Activated B cell treated with CpG ODN at 0.5 μM for 24 hours (primary cell): ENCODE measurements at regions not wholly inside any gene's neighbourhood (a gene's known extent, or its start where the extent isn't known, plus 50 kb on each side); places are given as distances from the start of the nearest gene placed in this dataset.

Source experiments
- ATAC-seq: fragments of 200-7000 bp; cut with Tn5 transposase; one replicate; pipeline ENCODE4 v1.10.0; 2021; ENCODE audit warnings: low read depth, mild to moderate bottlenecking, moderate library complexity
- CTCF ChIA-PET: fragments of 350-600 bp; sonication (Branson Sonifier 250); formaldehyde crosslinking; loops from one replicate; lab custom pipeline; 2021; ENCODE audit warnings: antibody characterized with exemption; lab: Charles Lee
- POLR2A ChIA-PET: fragments of 350-600 bp; sonication (Branson Sonifier 250); formaldehyde crosslinking; loops from one replicate; lab custom pipeline; 2021; ENCODE audit warnings: antibody characterized with exemption; lab: Charles Lee
- DNase-seq: peaks from one replicate; pipeline ENCODE4 v3.0.0; 2022
- H3K27ac Mint-ChIP-seq: one replicate; pipeline ENCODE4 v1.8.0; 2020; ENCODE audit warnings: mixed read lengths
- H3K27me3 Mint-ChIP-seq: one replicate; pipeline ENCODE4 v1.8.0; 2021; ENCODE audit warnings: mixed read lengths
- H3K36me3 Mint-ChIP-seq: one replicate; pipeline ENCODE4 v1.8.0; 2021; ENCODE audit warnings: low read depth, mixed read lengths
- H3K4me1 Mint-ChIP-seq: one replicate; pipeline ENCODE4 v1.8.0; 2021; ENCODE audit warnings: mixed read lengths
- H3K4me3 Mint-ChIP-seq: one replicate; pipeline ENCODE4 v1.8.0; 2020; ENCODE audit warnings: mild to moderate bottlenecking, mixed read lengths
- H3K9me3 Mint-ChIP-seq: one replicate; pipeline ENCODE4 v1.8.0; 2020; ENCODE audit warnings: mixed read lengths
- intact Hi-C: fragments of 100-400 bp; cut with micrococcal nuclease; formaldehyde crosslinking; loops from one replicate; pipeline ENCODE4 v1.15.1; 2024
- TF ChIP-seq, protein P1 (sequence below): fragments of 200-600 bp; IDR thresholded peaks from one replicate; pipeline ENCODE4 v1.8.0; 2022; ENCODE audit warnings: antibody characterized with exemption, mild to moderate bottlenecking

DNA sequence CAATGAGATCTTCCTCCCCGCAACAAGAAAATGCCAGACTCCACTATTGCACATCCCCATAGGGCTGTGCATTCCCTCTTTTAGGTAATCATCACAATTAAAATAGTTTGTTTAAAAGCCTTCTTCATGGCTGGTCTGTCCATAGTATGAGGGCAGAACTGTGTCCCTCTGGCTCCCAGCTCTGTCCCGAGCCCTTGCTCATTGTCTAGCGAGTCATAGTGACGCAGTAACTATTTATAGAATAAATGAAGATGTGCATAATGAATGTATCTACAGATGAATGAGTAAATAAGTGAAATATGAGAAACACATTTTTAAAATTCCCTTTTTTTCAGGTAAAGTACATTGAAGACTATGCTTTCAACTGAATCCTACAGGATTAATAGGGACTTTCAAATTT, 128.4 kb upstream of the TMC3 start:
- no peaks in the 10 kb centered on the region for H3K9me3 Mint-ChIP-seq
- no peak overlapping the region for H3K4me3 Mint-ChIP-seq
- no peaks in the 10 kb centered on the region for H3K36me3 Mint-ChIP-seq
- ATAC-seq (no peak), DNase-seq (no peak)
- intact Hi-C loops: no loop called here
- no peaks in the 10 kb centered on the region for H3K27me3 Mint-ChIP-seq
- ChIA-PET POLR2A (no interaction called here), CTCF (no interaction called here)
- no peaks in the 10 kb centered on the region for H3K4me1 Mint-ChIP-seq
- TF ChIP-seq, protein P1, sequence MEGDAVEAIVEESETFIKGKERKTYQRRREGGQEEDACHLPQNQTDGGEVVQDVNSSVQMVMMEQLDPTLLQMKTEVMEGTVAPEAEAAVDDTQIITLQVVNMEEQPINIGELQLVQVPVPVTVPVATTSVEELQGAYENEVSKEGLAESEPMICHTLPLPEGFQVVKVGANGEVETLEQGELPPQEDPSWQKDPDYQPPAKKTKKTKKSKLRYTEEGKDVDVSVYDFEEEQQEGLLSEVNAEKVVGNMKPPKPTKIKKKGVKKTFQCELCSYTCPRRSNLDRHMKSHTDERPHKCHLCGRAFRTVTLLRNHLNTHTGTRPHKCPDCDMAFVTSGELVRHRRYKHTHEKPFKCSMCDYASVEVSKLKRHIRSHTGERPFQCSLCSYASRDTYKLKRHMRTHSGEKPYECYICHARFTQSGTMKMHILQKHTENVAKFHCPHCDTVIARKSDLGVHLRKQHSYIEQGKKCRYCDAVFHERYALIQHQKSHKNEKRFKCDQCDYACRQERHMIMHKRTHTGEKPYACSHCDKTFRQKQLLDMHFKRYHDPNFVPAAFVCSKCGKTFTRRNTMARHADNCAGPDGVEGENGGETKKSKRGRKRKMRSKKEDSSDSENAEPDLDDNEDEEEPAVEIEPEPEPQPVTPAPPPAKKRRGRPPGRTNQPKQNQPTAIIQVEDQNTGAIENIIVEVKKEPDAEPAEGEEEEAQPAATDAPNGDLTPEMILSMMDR: no peak
- H3K27ac Mint-ChIP-seq: no peak overlapping the region

DNA sequence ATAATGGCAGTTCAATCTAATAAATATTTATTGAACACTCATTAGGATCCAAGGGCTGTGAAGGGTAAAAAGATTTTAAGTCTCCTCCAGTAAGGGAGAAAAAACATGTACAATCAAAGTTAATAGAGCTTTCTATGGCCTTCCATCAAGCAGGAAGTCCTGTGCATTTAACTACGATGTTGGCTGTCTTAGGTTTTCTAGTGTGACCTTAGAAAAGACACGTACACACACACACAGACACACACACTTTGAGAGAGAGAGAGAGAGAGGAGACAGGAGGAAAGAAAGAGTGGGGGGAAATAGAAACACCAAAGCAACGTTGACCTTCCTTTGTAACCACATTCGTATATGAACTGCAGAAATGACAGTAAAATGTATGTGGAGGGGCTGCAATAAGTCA, 126.1 kb upstream of the TMC3 start:
- CTCF ChIA-PET: no interaction called here
- POLR2A ChIA-PET: no interaction called here
- Mint-ChIP-seq H3K4me3 (no peak overlapping the region), H3K9me3 (no peaks in the 10 kb centered on the region), H3K27ac (no peak overlapping the region), H3K4me1 (no peaks in the 10 kb centered on the region), H3K27me3 (no peaks in the 10 kb centered on the region), H3K36me3 (no peaks in the 10 kb centered on the region)
- no peak for ATAC-seq
- TF ChIP-seq, protein P1: no peak
- intact Hi-C loops: no loop called here
- no peak for DNase-seq

DNA sequence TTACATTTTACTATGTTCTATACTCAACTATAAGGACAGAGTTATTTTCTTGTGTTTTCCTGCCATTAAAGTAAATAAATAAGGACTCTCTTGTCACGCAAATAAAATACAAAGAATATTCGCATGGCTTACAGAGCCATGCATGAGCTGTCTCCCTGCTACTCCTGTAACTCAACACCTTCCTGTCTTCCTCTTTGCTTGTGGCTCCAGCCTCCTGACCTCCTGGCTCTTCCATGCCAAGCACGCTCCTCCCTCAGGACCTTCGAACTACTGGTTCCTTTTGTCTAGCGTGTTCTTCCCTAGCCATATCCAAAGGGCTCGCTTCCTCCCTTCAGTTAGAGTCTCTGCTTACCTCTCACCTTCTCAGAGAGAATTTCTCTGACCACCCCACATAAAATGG, 124.3 kb upstream of the TMC3 start:
- Mint-ChIP-seq H3K4me3 (no peak overlapping the region), H3K27ac (no peak overlapping the region), H3K27me3 (no peaks in the 10 kb centered on the region), H3K4me1 (no peaks in the 10 kb centered on the region), H3K9me3 (no peaks in the 10 kb centered on the region), H3K36me3 (no peaks in the 10 kb centered on the region)
- no peak for DNase-seq
- TF ChIP-seq, protein P1: no peak
- intact Hi-C loops: no loop called here
- POLR2A ChIA-PET: no interaction called here
- CTCF ChIA-PET: no interaction called here
- no peak for ATAC-seq

DNA sequence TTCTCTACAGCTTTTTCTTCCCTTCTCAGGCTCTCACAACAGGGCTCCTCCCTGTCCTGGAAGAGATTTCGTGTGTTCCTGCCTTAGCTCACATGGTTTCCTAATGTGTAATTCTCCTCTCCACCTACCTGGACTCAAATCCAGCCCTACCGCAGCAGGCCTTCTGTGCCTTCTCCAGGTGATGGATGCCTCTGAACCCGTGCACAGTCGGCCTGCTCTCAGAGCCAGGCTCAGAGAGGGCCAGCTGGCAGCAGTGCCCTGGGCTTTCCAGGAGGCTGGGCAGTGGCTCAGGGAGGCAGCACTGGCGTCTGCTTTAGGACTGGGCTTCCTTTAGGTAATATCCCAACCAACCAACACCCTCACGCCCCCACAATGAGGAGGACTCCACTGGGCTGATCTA, 123.2 kb upstream of the TMC3 start:
- Mint-ChIP-seq H3K36me3 (no peaks in the 10 kb centered on the region), H3K9me3 (no peaks in the 10 kb centered on the region), H3K4me3 (no peak overlapping the region), H3K27ac (no peak overlapping the region), H3K27me3 (no peaks in the 10 kb centered on the region), H3K4me1 (no peaks in the 10 kb centered on the region)
- POLR2A ChIA-PET: no interaction called here
- intact Hi-C loops: no loop called here
- CTCF ChIA-PET: no interaction called here
- ATAC-seq: no peak
- TF ChIP-seq, protein P1: no peak
- DNase-seq: no peak

DNA sequence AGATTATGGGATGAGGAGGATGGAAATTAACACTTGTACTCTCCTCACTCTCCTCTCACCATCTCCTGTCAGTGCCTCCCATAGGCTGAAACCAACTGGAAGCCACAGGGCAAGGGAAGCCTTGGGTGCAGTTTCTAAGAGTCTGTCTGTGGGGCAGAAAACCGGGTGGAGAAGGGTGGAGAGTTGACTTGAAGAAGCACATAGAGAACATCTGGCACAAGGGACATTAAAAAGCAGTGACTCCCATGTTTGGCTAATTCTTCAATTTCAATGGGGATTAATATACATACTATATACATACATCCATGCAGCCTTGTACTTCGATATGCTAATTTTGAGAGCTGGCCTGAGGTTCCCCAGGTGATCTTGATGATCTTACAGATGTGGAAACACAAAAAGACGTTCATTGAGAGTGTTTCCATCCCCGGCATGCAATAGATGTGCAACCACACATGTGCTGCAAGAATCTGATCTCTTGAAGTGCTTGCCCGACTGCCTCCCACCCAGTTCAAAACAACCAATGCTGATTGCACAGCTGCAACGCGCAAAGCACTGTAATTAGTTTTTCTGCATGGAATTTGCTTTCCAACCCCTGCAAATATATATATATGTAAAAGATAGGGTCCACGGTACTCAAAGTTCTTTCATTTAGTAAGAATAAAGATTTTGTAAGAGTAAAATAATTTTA, 121.9 kb upstream of the TMC3 start:
- no peak for ATAC-seq
- H3K27ac Mint-ChIP-seq: no peak overlapping the region
- no peaks in the 10 kb centered on the region for H3K4me1 Mint-ChIP-seq
- H3K4me3 Mint-ChIP-seq: no peak overlapping the region
- peaks cover 3% of the 10 kb centered on the region for H3K27me3 Mint-ChIP-seq
- intact Hi-C loops: no loop called here
- H3K36me3 Mint-ChIP-seq: no peaks in the 10 kb centered on the region
- no peak for DNase-seq
- no peaks in the 10 kb centered on the region for H3K9me3 Mint-ChIP-seq
- TF ChIP-seq, protein P1: no peak
- ChIA-PET CTCF (no interaction called here), POLR2A (no interaction called here)
